ENCODE measurements at regions not wholly inside any gene's neighbourhood (a gene's known extent, or its start where the extent isn't known, plus 50 kb on each side); places are given as distances from the start of the nearest gene placed in this dataset.

GRCh38 chr9:23938908-23939307 lies 112.9 kb upstream of the ELAVL2 start:
- H3K4me1 Mint-ChIP-seq, result no peaks in the 10 kb centered on the region
- H3K27me3 Mint-ChIP-seq, result no peaks in the 10 kb centered on the region
- H3K9me3 Mint-ChIP-seq, result peaks cover 10% of the 10 kb centered on the region
- no peak overlapping the region for H3K27ac Mint-ChIP-seq
- ChIA-PET CTCF (no interaction called here), POLR2A (no interaction called here)
- ATAC-seq (ENCODE audit: low read depth), result no peak
- intact Hi-C loops (cut with micrococcal nuclease), result no loop called here
- no peaks in the 10 kb centered on the region for H3K36me3 Mint-ChIP-seq (ENCODE audit: low read depth)
- no peak for TF ChIP-seq CTCF (IDR thresholded peaks at IDR 0.05)
- no peak overlapping the region for H3K4me3 Mint-ChIP-seq
- no peak for DNase-seq

GRCh38 chr9:23934291-23934906 lies 108.4 kb upstream of the ELAVL2 start:
- intact Hi-C loops (cut with micrococcal nuclease), result no loop called here
- no peaks in the 10 kb centered on the region for H3K9me3 Mint-ChIP-seq
- no peak for ATAC-seq (ENCODE audit: low read depth)
- no peak overlapping the region for H3K4me3 Mint-ChIP-seq
- H3K36me3 Mint-ChIP-seq (ENCODE audit: low read depth), result no peaks in the 10 kb centered on the region
- H3K27me3 Mint-ChIP-seq, result no peaks in the 10 kb centered on the region
- TF ChIP-seq CTCF (IDR thresholded peaks at IDR 0.05), result no peak
- POLR2A ChIA-PET, result no interaction called here
- DNase-seq, result no peak
- H3K27ac Mint-ChIP-seq, result no peak overlapping the region
- H3K4me1 Mint-ChIP-seq, result no peaks in the 10 kb centered on the region
- CTCF ChIA-PET, result no interaction called here

- H3K4me3 Mint-ChIP-seq, result no peak overlapping the region
- TF ChIP-seq CTCF (IDR thresholded peaks at IDR 0.05), result no peak
- no peaks in the 10 kb centered on the region for H3K36me3 Mint-ChIP-seq (ENCODE audit: low read depth)
- H3K27ac Mint-ChIP-seq, result no peak overlapping the region
- peaks cover under 1% of the 10 kb centered on the region for H3K9me3 Mint-ChIP-seq
- intact Hi-C loops (cut with micrococcal nuclease), result no loop called here
- no peak for ATAC-seq (ENCODE audit: low read depth)
- ChIA-PET CTCF (no interaction called here), POLR2A (no interaction called here)
- no peaks in the 10 kb centered on the region for H3K27me3 Mint-ChIP-seq
- H3K4me1 Mint-ChIP-seq, result no peaks in the 10 kb centered on the region
- DNase-seq, result no peak
Observed at GRCh38 chr9:23933348-23933747, 107.3 kb upstream of the ELAVL2 start.

- ATAC-seq (ENCODE audit: low read depth) (no peak), DNase-seq (no peak)
- no peak overlapping the region for H3K27ac Mint-ChIP-seq
- H3K4me3 Mint-ChIP-seq, result no peak overlapping the region
- no peaks in the 10 kb centered on the region for H3K4me1 Mint-ChIP-seq
- no peaks in the 10 kb centered on the region for H3K27me3 Mint-ChIP-seq
- H3K9me3 Mint-ChIP-seq, result peaks cover 8% of the 10 kb centered on the region
- H3K36me3 Mint-ChIP-seq (ENCODE audit: low read depth), result no peaks in the 10 kb centered on the region
- intact Hi-C loops (cut with micrococcal nuclease), result no loop called here
- TF ChIP-seq CTCF (IDR thresholded peaks at IDR 0.05), result no peak
- CTCF ChIA-PET, result no interaction called here
- POLR2A ChIA-PET, result no interaction called here
Observed at GRCh38 chr9:23926368-23926767, 100.3 kb upstream of the ELAVL2 start.

- no peak overlapping the region for H3K4me3 Mint-ChIP-seq
- no peak for ATAC-seq (ENCODE audit: low read depth)
- H3K9me3 Mint-ChIP-seq, result peaks cover 6% of the 10 kb centered on the region
- ChIA-PET CTCF (no interaction called here), POLR2A (no interaction called here)
- no peak overlapping the region for H3K27ac Mint-ChIP-seq
- intact Hi-C loops (cut with micrococcal nuclease), result no loop called here
- TF ChIP-seq CTCF (IDR thresholded peaks at IDR 0.05), result no peak
- DNase-seq, result no peak
- no peaks in the 10 kb centered on the region for H3K4me1 Mint-ChIP-seq
- no peaks in the 10 kb centered on the region for H3K36me3 Mint-ChIP-seq (ENCODE audit: low read depth)
- H3K27me3 Mint-ChIP-seq, result no peaks in the 10 kb centered on the region
Observed at GRCh38 chr9:23914431-23915003, 88.5 kb upstream of the ELAVL2 start.
